Choroid plexus epithelial cell (primary cell): ENCODE measurements at regions not wholly inside any gene's neighbourhood (a gene's known extent, or its start where the extent isn't known, plus 50 kb on each side); places are given as distances from the start of the nearest gene placed in this dataset.

Experiments used
- DNase-seq: peaks from one replicate; pipeline ENCODE4 v3.0.0-alpha.2; 2010; ENCODE audit warnings: low read depth
- H3K4me3 ChIP-seq: 2 replicates; pipeline ENCODE4 v1.5.1; 2011; ENCODE audit warnings: low read depth, mild to moderate bottlenecking, control low read depth, low read length, moderate library complexity
- CTCF ChIP-seq: conservative IDR thresholded peaks from 2 replicates; pipeline ENCODE4 v1.5.1; 2011; ENCODE audit warnings: low read depth, mild to moderate bottlenecking, control low read depth, inconsistent platforms, low read length, moderate library complexity

- no peak overlapping the region for H3K4me3 ChIP-seq
- no peak for TF ChIP-seq CTCF
- DNase-seq = no peak
Observed at GRCh38 chr2:217254111-217254510, 394.2 kb upstream of the TNP1 start.

GRCh38 chr2:217252181-217252580 is 392.3 kb upstream of the TNP1 start:
- no peak for DNase-seq
- no peak overlapping the region for H3K4me3 ChIP-seq
- no peak for TF ChIP-seq CTCF

- no peak overlapping the region for H3K4me3 ChIP-seq
- TF ChIP-seq CTCF = no peak
- DNase-seq = peak; percentile 30
Observed at GRCh38 chr2:217250013-217250524, 390.2 kb upstream of the TNP1 start.

GRCh38 chr2:217249121-217250012 is 389.5 kb upstream of the TNP1 start:
- H3K4me3 ChIP-seq = no peak overlapping the region
- TF ChIP-seq CTCF = no peak
- no peak for DNase-seq

GRCh38 chr2:217248312-217248935 is 388.6 kb upstream of the TNP1 start:
- H3K4me3 ChIP-seq = peak overlapping the region; percentile 9
- peak; percentile 69 for DNase-seq
- no peak for TF ChIP-seq CTCF

- TF ChIP-seq CTCF = no peak
- no peak overlapping the region for H3K4me3 ChIP-seq
- no peak for DNase-seq
Observed at GRCh38 chr2:217247476-217247875, 387.6 kb upstream of the TNP1 start.
